DND-41 (cell line): ENCODE measurements at regions not wholly inside any gene's neighbourhood (a gene's known extent, or its start where the extent isn't known, plus 50 kb on each side); places are given as distances from the start of the nearest gene placed in this dataset.

Experiments used
- ATAC-seq: fragments of 200-7000 bp; cut with Tn5 transposase; 3 replicates; pipeline ENCODE4 v1.9.1; 2021; ENCODE audit warnings: low read depth; ENCODE audit not compliant: insufficient read depth
- DNase-seq: peaks from one replicate; pipeline ENCODE4 v3.0.0-alpha.2; 2020
- H2AFZ ChIP-seq: 2 replicates; pipeline ENCODE4 v1.6.0; 2012; ENCODE audit warnings: low read depth, low read length
- H3K27ac ChIP-seq: 2 replicates; pipeline ENCODE4 v1.5.1; 2012; ENCODE audit warnings: low read length, inconsistent platforms
- H3K27me3 ChIP-seq: fragments of 200-600 bp; sonication (generic); 2 replicates; pipeline ENCODE4 v1.6.0; 2012; ENCODE audit warnings: low read length, mild to moderate bottlenecking, inconsistent platforms; ENCODE audit not compliant: insufficient read depth, poor library complexity
- H3K36me3 ChIP-seq: 2 replicates; pipeline ENCODE4 v1.5.1; 2012; ENCODE audit warnings: low read length, inconsistent platforms; ENCODE audit not compliant: insufficient read depth
- H3K4me1 ChIP-seq: 2 replicates; pipeline ENCODE4 v1.5.1; 2012; ENCODE audit warnings: mild to moderate bottlenecking, low read length; ENCODE audit not compliant: insufficient read depth
- H3K4me2 ChIP-seq: 2 replicates; pipeline ENCODE4 v1.6.0; 2012; ENCODE audit warnings: mild to moderate bottlenecking, moderate library complexity, low read length, inconsistent platforms; ENCODE audit not compliant: insufficient read depth
- H3K4me3 ChIP-seq, 2 experiments: fragments of 200-600 bp in 1 of 2; shearing (Covaris generic) in 1 of 2; 2 replicates each; pipeline ENCODE4 v1.5.1; 2012 to 2016; ENCODE audit warnings: inconsistent platforms in 2 of 2, low read length in 2 of 2, mild to moderate bottlenecking in 2 of 2, low read depth in 1 of 2, moderate library complexity in 1 of 2
- H3K79me2 ChIP-seq: 2 replicates; pipeline ENCODE4 v1.6.0; 2012; ENCODE audit warnings: low read length, inconsistent platforms; ENCODE audit not compliant: insufficient read depth
- H3K9ac ChIP-seq: 2 replicates; pipeline ENCODE4 v1.6.0; 2012; ENCODE audit warnings: low read depth, mild to moderate bottlenecking, inconsistent platforms, low read length, moderate library complexity
- H3K9me3 ChIP-seq: 2 replicates; pipeline ENCODE4 v1.5.1; 2012; ENCODE audit warnings: low read length, moderate library complexity, mild to moderate bottlenecking, inconsistent platforms; ENCODE audit not compliant: insufficient read depth, severe bottlenecking
- H4K20me1 ChIP-seq: 2 replicates; pipeline ENCODE4 v1.6.0; 2012; ENCODE audit warnings: low read length; ENCODE audit not compliant: insufficient read depth
- CTCF ChIP-seq: IDR thresholded peaks from 2 replicates; pipeline ENCODE4 v1.5.1; 2012; ENCODE audit warnings: borderline replicate concordance, low read length, moderate library complexity, mild to moderate bottlenecking; ENCODE audit not compliant: poor library complexity, severe bottlenecking; ENCODE audit errors: extremely low read depth
- EZH2 ChIP-seq: IDR thresholded peaks from 3 replicates; pipeline ENCODE4 v1.6.1; 2012; ENCODE audit warnings: borderline replicate concordance, low read depth, mild to moderate bottlenecking, moderate library complexity, low read length, inconsistent platforms; ENCODE audit not compliant: severe bottlenecking

- ATAC-seq = no peak
- TF ChIP-seq EZH2 = no peak
- no peak overlapping the region for H3K27ac ChIP-seq
Observed at GRCh38 chr21:16911166-16911607, 601.7 kb upstream of the CXADR start.

GRCh38 chr21:16912075-16912474 lies 600.8 kb upstream of the CXADR start:
- DNase-seq = no peak
- no peaks in the 10 kb centered on the region for H3K27me3 ChIP-seq
- no peaks in the 10 kb centered on the region for H3K79me2 ChIP-seq
- H3K4me2 ChIP-seq = no peak overlapping the region
- H2AFZ ChIP-seq = no peak overlapping the region
- no peaks in the 10 kb centered on the region for H3K36me3 ChIP-seq
- no peak overlapping the region for H3K4me3 ChIP-seq
- no peak overlapping the region for H3K27ac ChIP-seq
- no peak overlapping the region for H3K9ac ChIP-seq
- TF ChIP-seq CTCF = no peak
- no peak for TF ChIP-seq EZH2
- H3K4me1 ChIP-seq = no peaks in the 10 kb centered on the region
- no peak for ATAC-seq
- no peaks in the 10 kb centered on the region for H3K9me3 ChIP-seq
- no peaks in the 10 kb centered on the region for H4K20me1 ChIP-seq

More at GRCh38 chr21:16911166-16911607, 601.7 kb upstream of the CXADR start:
- no peak overlapping the region for H3K4me2 ChIP-seq
- no peaks in the 10 kb centered on the region for H3K79me2 ChIP-seq
- H3K27me3 ChIP-seq = no peaks in the 10 kb centered on the region
- H3K9ac ChIP-seq = no peak overlapping the region
- H3K9me3 ChIP-seq = no peaks in the 10 kb centered on the region
- H3K36me3 ChIP-seq = no peaks in the 10 kb centered on the region
- no peaks in the 10 kb centered on the region for H3K4me1 ChIP-seq
- no peak overlapping the region for H2AFZ ChIP-seq
- H4K20me1 ChIP-seq = no peaks in the 10 kb centered on the region
- H3K4me3 ChIP-seq = no peak overlapping the region
- DNase-seq = no peak

- H4K20me1 ChIP-seq = no peaks in the 10 kb centered on the region
- no peak overlapping the region for H2AFZ ChIP-seq
- no peaks in the 10 kb centered on the region for H3K9me3 ChIP-seq
- DNase-seq (no peak), ATAC-seq (no peak)
- TF ChIP-seq EZH2 = no peak
- TF ChIP-seq CTCF = no peak
- no peaks in the 10 kb centered on the region for H3K4me1 ChIP-seq
- no peak overlapping the region for H3K4me2 ChIP-seq
- H3K27ac ChIP-seq = no peak overlapping the region
- H3K36me3 ChIP-seq = no peaks in the 10 kb centered on the region
- H3K79me2 ChIP-seq = no peaks in the 10 kb centered on the region
- no peak overlapping the region for H3K9ac ChIP-seq
- H3K27me3 ChIP-seq = no peaks in the 10 kb centered on the region
- no peak overlapping the region for H3K4me3 ChIP-seq
Observed at GRCh38 chr21:16913010-16913409, 599.8 kb upstream of the CXADR start.

- Histone ChIP-seq H3K27me3 (no peaks in the 10 kb centered on the region), H3K27ac (no peak overlapping the region), H3K4me1 (no peaks in the 10 kb centered on the region), H2AFZ (no peak overlapping the region), H3K9ac (no peak overlapping the region), H4K20me1 (no peaks in the 10 kb centered on the region), H3K79me2 (no peaks in the 10 kb centered on the region), H3K4me3 (no peak overlapping the region), H3K36me3 (no peaks in the 10 kb centered on the region), H3K9me3 (no peaks in the 10 kb centered on the region), H3K4me2 (no peak overlapping the region)
- no peak for TF ChIP-seq CTCF
- DNase-seq (no peak), ATAC-seq (no peak)
Observed at GRCh38 chr21:16928439-16928838, 584.4 kb upstream of the CXADR start.
